GM10266 (cell line): ENCODE measurements at regions not wholly inside any gene's neighbourhood (a gene's known extent, or its start where the extent isn't known, plus 50 kb on each side); places are given as distances from the start of the nearest gene placed in this dataset.

ENCODE experiments used
- DNase-seq: peaks from one replicate; pipeline ENCODE4 v3.0.0; 2012; ENCODE audit errors: extremely low spot score
- TF ChIP-seq, protein P1 (sequence below): IDR thresholded peaks from 2 replicates; pipeline ENCODE4 v1.5.1; 2012; ENCODE audit warnings: mild to moderate bottlenecking, low read depth; ENCODE audit not compliant: control insufficient read depth, insufficient read depth; ENCODE audit errors: missing control alignments

DNA sequence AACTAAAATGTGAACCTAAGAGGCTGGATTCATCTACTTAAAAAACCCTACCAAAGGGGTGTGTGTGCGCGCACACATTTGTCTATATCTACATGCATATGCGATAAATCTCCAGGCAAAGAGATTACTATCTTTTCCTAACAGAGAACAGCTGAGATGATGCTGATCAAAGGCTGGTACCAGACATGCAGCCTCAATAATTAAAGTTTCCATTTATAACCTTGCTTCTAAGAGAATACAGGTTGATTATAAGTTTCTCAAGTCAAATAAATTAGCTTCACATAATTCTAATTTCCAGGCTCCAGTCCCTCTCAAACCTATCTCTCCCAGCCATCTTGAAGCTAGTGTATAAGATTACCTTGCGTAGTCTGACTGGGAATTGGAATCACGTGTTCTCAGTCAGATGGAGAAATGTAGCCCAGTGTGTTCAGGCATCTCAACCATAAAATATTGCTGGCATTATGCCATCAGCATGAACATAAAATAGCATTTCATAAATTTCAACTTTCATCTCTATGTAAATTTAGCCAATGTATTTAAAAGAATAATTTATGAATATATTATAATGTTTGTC, 1062.0 kb downstream of the XPNPEP1 start:
- TF ChIP-seq, protein P1, sequence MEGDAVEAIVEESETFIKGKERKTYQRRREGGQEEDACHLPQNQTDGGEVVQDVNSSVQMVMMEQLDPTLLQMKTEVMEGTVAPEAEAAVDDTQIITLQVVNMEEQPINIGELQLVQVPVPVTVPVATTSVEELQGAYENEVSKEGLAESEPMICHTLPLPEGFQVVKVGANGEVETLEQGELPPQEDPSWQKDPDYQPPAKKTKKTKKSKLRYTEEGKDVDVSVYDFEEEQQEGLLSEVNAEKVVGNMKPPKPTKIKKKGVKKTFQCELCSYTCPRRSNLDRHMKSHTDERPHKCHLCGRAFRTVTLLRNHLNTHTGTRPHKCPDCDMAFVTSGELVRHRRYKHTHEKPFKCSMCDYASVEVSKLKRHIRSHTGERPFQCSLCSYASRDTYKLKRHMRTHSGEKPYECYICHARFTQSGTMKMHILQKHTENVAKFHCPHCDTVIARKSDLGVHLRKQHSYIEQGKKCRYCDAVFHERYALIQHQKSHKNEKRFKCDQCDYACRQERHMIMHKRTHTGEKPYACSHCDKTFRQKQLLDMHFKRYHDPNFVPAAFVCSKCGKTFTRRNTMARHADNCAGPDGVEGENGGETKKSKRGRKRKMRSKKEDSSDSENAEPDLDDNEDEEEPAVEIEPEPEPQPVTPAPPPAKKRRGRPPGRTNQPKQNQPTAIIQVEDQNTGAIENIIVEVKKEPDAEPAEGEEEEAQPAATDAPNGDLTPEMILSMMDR: no peak
- DNase-seq: no peak

DNA sequence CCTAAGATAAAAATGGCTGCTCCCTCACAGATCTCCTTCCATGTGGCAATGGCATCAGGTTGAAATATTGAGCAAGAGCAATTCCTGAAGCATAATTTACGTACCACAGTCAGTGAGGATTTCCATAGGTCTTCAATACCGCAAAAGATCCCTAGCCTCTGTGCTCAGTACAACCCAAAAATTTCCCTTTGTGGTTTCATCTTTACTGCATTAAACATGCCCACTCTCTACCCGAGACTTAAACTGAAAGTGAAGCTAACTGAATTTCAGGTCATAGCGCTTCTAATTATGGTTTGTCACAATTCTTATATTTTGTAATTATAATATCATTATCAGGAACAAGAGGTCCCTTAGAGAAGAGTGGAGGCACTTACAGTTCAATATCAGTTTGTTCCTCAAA, 1071.1 kb downstream of the XPNPEP1 start:
- TF ChIP-seq, protein P1: no peak
- DNase-seq: peak; percentile 8

DNA sequence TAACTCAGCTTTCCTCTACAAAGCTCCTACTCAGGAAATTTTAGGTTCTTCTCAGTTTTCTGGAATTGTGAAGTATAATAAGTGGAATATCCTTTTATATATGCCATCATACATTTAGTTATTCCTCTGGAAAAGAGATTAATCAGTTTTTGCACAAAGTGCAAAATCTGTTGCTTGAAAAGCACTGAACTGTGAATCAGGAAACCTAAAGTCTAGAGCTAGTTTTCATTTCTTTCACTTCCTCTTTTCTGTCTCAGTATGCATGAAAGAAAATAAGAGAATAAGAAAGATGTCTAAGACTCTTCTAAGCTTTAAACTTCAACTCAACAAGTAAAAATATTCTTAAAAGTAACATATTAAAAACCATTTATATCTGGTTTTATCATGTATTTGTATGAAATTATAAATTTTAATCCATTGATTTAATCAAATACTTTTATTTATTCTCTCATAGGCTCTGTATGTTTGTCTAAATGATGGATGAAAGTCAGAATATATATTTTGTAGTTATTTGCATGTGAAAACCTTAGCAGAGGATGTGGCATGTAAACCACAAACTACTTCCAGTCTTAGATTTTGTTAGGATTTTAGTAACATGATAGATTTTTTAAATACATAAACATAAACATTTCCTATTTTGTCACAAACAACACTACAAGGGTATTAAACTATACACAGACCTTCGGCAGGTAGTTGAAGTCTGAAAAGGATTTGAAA, 1073.0 kb downstream of the XPNPEP1 start:
- TF ChIP-seq, protein P1: no peak
- peak; percentile 12 for DNase-seq

DNA sequence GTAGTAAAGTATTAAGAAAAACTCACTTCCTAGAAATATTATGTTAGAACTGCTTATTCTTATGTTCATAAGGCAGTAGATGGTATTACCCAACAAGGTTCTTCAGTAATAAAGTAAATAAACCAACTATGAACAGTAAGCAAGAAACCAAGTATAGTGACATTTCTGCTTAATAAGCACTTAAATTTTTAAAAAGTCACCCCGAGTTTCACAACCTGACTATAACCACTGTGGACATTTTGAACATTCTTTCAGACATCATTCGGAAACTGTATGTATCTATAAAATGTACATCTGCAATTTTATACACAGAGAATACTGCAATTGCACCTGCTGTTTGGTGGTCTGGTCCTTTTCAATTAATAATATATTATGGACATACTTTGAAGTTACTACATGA, 1073.6 kb downstream of the XPNPEP1 start:
- no peak for DNase-seq
- TF ChIP-seq, protein P1: no peak

DNA sequence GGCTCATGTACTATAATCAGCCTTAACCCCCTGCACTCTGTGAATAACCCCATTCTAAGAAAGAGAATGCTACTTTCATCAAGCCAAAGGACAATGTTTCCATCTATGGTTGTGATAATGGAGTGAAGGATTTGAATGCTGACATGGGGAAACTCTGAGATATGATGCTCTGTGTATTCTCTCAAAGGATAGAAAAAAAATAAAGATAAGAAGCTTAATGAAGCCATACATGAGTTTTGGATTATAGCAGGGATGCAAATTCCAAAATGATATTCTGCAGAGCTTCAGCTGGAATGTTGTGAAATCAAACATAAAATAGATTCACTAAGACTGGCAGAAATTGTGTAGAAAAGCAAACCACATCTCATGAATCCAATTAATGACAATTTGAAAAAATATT, 1074.1 kb downstream of the XPNPEP1 start:
- DNase-seq: no peak
- TF ChIP-seq, protein P1: no peak

DNA sequence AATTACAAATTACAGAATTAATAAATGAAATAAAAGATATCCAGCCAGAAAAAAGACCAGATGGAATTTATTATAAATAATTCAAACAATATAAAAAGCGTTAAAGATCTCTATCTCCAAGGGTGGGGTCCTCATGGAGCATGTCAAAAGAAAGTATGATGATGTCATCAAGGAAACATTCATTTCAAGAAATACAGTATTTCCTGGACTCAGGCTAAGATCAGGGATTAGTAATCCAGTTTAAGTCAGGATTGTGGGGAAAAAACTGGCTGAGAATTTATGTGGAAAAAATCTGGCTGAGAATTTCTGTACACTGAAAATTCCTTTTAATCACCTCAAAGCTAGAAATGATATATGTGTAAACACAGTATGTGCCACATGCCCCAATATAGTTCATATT, 1075.3 kb downstream of the XPNPEP1 start:
- no peak for DNase-seq
- TF ChIP-seq, protein P1: no peak

DNA sequence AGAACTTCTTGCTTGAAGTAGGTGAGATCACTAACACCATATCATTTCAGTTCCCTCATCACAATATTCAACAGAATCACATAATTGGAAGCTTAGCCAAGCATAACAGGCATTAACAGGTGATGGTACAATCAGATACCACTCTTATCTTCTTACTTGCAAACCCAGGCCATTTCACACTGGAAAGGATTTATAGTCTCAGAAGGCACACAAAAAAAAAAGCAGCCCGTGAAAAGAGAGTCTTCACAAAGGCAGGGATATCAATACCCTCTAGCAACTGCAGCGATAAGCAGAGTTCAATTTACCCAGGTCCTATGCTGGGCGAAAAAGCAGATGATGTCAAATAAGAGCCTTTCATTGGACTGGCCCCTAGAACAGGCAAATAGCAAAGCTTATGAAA, 1082.4 kb downstream of the XPNPEP1 start:
- DNase-seq: no peak
- TF ChIP-seq, protein P1: no peak
